Suprapubic skin (tissue), 4 donors: ENCODE measurements at regions not wholly inside any gene's neighbourhood (a gene's known extent, or its start where the extent isn't known, plus 50 kb on each side); places are given as distances from the start of the nearest gene placed in this dataset.

Experiments
- DNase-seq, 2 donors: peaks; one replicate each; pipeline ENCODE4 v3.0.0-alpha.2; 2019; ENCODE audit warnings: low spot score in 2 of 2
- H3K27ac ChIP-seq: fragments of 200-600 bp; sonication (generic); one replicate; pipeline ENCODE4 v1.5.1; 2019
- H3K27me3 ChIP-seq: fragments of 200-600 bp; sonication (generic); one replicate; pipeline ENCODE4 v1.5.1; 2019
- H3K36me3 ChIP-seq: fragments of 200-600 bp; sonication (generic); one replicate; pipeline ENCODE4 v1.5.1; 2019
- H3K4me1 ChIP-seq: fragments of 200-600 bp; sonication (generic); one replicate; pipeline ENCODE4 v1.5.1; 2019
- H3K4me3 ChIP-seq: fragments of 200-600 bp; sonication (generic); one replicate; pipeline ENCODE4 v1.5.1; 2019; ENCODE audit warnings: mild to moderate bottlenecking
- H3K9me3 ChIP-seq: fragments of 200-600 bp; sonication (generic); one replicate; pipeline ENCODE4 v1.5.1; 2019
- CTCF ChIP-seq, 2 donors: fragments of 200-600 bp in 1 of 2; fragments of 450-650 bp in 1 of 2; sonication (generic) in 1 of 2; IDR thresholded peaks; one replicate each; pipeline ENCODE4 v1.5.1; 2016 to 2019; ENCODE audit warnings: antibody characterized with exemption in 2 of 2, mild to moderate bottlenecking in 1 of 2, moderate library complexity in 1 of 2
- EP300 ChIP-seq: sonication (generic); formaldehyde crosslinking; IDR thresholded peaks from one replicate; pipeline ENCODE4 v1.6.1; 2017; ENCODE audit warnings: antibody characterized with exemption
- POLR2A ChIP-seq, 2 donors: fragments of 450-650 bp; IDR thresholded peaks; one replicate each; pipeline ENCODE4 v1.6.1; 2017; ENCODE audit warnings: antibody characterized with exemption in 2 of 2, mild to moderate bottlenecking in 2 of 2, moderate library complexity in 2 of 2
- POLR2AphosphoS5 ChIP-seq, 3 donors: sonication (generic); formaldehyde crosslinking; IDR thresholded peaks; one replicate each; pipeline ENCODE4 v1.6.1; 2017; ENCODE audit warnings: antibody characterized with exemption in 3 of 3
- WGBS: methylation state at CpG from one replicate; pipeline ENCODE4 v1.1.5; 2018; 5-methylcytosine and 5-hydroxymethylcytosine counted together

GRCh38 chr13:99797691-99798090, 173.9 kb downstream of the ZIC5 start:
- no peak for DNase-seq
- Histone ChIP-seq H3K36me3 (no peaks in the 10 kb centered on the region), H3K4me1 (no peaks in the 10 kb centered on the region), H3K27ac (no peak overlapping the region), H3K4me3 (no peak overlapping the region), H3K9me3 (no peaks in the 10 kb centered on the region), H3K27me3 (no peaks in the 10 kb centered on the region)
- TF ChIP-seq EP300: no peak
- no peak for TF ChIP-seq POLR2AphosphoS5 (IDR thresholded peaks at IDR 0.05)
- TF ChIP-seq CTCF (IDR thresholded peaks at IDR 0.05): no peak
- no peak for TF ChIP-seq POLR2A (IDR thresholded peaks at IDR 0.05)
- WGBS: 83% methylated on average over 2 of the region's 2 CpGs

- no peaks in the 10 kb centered on the region for H3K9me3 ChIP-seq
- no peaks in the 10 kb centered on the region for H3K27me3 ChIP-seq
- H3K4me1 ChIP-seq: no peaks in the 10 kb centered on the region
- no peak for DNase-seq
- TF ChIP-seq CTCF (IDR thresholded peaks at IDR 0.05) (no peak), EP300 (no peak), POLR2A (IDR thresholded peaks at IDR 0.05) (no peak), POLR2AphosphoS5 (IDR thresholded peaks at IDR 0.05) (no peak)
- no peak overlapping the region for H3K27ac ChIP-seq
- no peaks in the 10 kb centered on the region for H3K36me3 ChIP-seq
- no peak overlapping the region for H3K4me3 ChIP-seq
Measured at GRCh38 chr13:99796175-99796819, 175.3 kb downstream of the ZIC5 start.

- TF ChIP-seq EP300 (no peak), CTCF (IDR thresholded peaks at IDR 0.05) (no peak), POLR2A (IDR thresholded peaks at IDR 0.05) (no peak), POLR2AphosphoS5 (IDR thresholded peaks at IDR 0.05) (no peak)
- Histone ChIP-seq H3K4me1 (no peaks in the 10 kb centered on the region), H3K27ac (no peak overlapping the region), H3K9me3 (no peaks in the 10 kb centered on the region), H3K27me3 (no peaks in the 10 kb centered on the region), H3K4me3 (no peak overlapping the region), H3K36me3 (no peaks in the 10 kb centered on the region)
- 77% methylated on average over 10 of the region's 10 CpGs for WGBS
- DNase-seq: no peak
Measured at GRCh38 chr13:99792079-99792921, 179.3 kb downstream of the ZIC5 start.

GRCh38 chr13:99782669-99783068, 188.9 kb downstream of the ZIC5 start:
- H3K4me3 ChIP-seq: no peak overlapping the region
- H3K27ac ChIP-seq: no peak overlapping the region
- TF ChIP-seq CTCF (IDR thresholded peaks at IDR 0.05) (no peak), EP300 (no peak), POLR2A (IDR thresholded peaks at IDR 0.05) (no peak), POLR2AphosphoS5 (IDR thresholded peaks at IDR 0.05) (no peak)
- H3K36me3 ChIP-seq: peaks cover 4% of the 10 kb centered on the region
- no peak for DNase-seq
- H3K4me1 ChIP-seq: no peaks in the 10 kb centered on the region
- H3K27me3 ChIP-seq: no peaks in the 10 kb centered on the region
- 96% methylated on average over 3 of the region's 3 CpGs for WGBS
- H3K9me3 ChIP-seq: peaks cover 2% of the 10 kb centered on the region

- DNase-seq: no peak
- no peak for TF ChIP-seq EP300
- TF ChIP-seq POLR2A (IDR thresholded peaks at IDR 0.05): no peak
- no peak for TF ChIP-seq POLR2AphosphoS5 (IDR thresholded peaks at IDR 0.05)
- no peak for TF ChIP-seq CTCF (IDR thresholded peaks at IDR 0.05)
- Histone ChIP-seq H3K4me3 (no peak overlapping the region), H3K27me3 (no peaks in the 10 kb centered on the region), H3K27ac (no peak overlapping the region), H3K9me3 (peaks cover 2% of the 10 kb centered on the region), H3K36me3 (peaks cover 6% of the 10 kb centered on the region), H3K4me1 (no peaks in the 10 kb centered on the region)
- WGBS: 93% methylated on average over 2 of the region's 2 CpGs
Measured at GRCh38 chr13:99778500-99778899, 193.1 kb downstream of the ZIC5 start.
